ENCODE measurements at regions not wholly inside any gene's neighbourhood (a gene's known extent, or its start where the extent isn't known, plus 50 kb on each side); places are given as distances from the start of the nearest gene placed in this dataset.
"Not testable (repeated sequence)": the region's sequence is repeated elsewhere in the genome, so short reads cannot be mapped to it uniquely, and the experiment has no call there.

DNA sequence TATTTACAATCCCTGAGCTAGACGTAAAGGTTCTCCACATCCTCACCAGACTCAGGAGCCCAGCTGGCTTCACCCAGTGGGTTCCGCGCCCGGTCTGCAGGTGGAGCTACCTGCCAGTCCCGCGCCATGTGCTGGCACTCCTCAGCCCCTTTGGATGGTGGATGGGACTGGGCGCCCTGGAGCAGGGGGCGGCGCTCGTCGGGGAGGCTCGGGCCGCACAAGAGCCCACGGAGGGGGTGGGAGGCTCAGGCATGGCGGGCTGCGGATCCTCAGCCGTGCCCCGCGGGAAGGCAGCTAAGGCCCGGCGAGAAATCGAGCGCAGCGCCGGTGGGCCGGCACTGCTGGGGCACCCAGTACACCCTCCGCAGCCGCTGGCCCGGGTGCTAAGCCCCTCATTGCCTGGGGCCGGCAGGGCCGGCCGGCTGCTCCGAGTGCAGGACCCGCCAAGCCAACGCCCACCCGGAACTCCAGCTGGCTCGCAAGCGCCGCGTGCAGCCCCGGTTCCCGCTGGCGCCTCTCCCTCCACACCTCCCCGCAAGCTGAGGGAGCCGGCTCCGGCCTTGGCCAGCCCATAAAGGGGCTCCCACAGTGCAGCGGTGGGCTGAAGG, 448.3 kb downstream of the COL11A1 start:
- H3K27ac Mint-ChIP-seq; CTCF ChIA-PET; H3K27ac ChIP-seq (ENCODE audit: low read depth, low read length); H3K9me3 Mint-ChIP-seq; H3K4me3 Mint-ChIP-seq; H3K36me3 ChIP-seq (ENCODE audit: insufficient read depth, low read length); POLR2A ChIA-PET; H3K9me3 ChIP-seq (ENCODE audit: low read length); H3K27me3 ChIP-seq (ENCODE audit: insufficient read depth, low read length, poor library complexity, severe bottlenecking); H3K4me3 ChIP-seq (ENCODE audit: low read length); H3K27me3 Mint-ChIP-seq; H3K4me1 Mint-ChIP-seq; H3K36me3 Mint-ChIP-seq; H3K4me1 ChIP-seq (ENCODE audit: insufficient read depth, low read length): not testable (repeated sequence)
- peak in 1 of 5 donors; percentile 38 for DNase-seq

GRCh38 chr1:102655034-102655433, 453.3 kb downstream of the COL11A1 start:
- Histone ChIP-seq H3K4me1 (ENCODE audit: insufficient read depth, low read length) (no peaks in the 10 kb centered on the region), H3K36me3 (ENCODE audit: insufficient read depth, low read length) (no peaks in the 10 kb centered on the region), H3K27ac (ENCODE audit: low read depth, low read length) (no peak overlapping the region), H3K4me3 (ENCODE audit: low read length) (no peak overlapping the region), H3K9me3 (ENCODE audit: low read length) (no peaks in the 10 kb centered on the region), H3K27me3 (ENCODE audit: insufficient read depth, low read length, poor library complexity, severe bottlenecking) (no peaks in the 10 kb centered on the region)
- Mint-ChIP-seq H3K36me3 (peaks cover 0 to 1% (median 0%) of the 10 kb centered on the region in 3 donors), H3K27me3 (no peaks in the 10 kb centered on the region), H3K4me1 (no peaks in the 10 kb centered on the region), H3K9me3 (peaks cover 0 to 7% (median 4%) of the 10 kb centered on the region in 5 donors), H3K4me3 (no peak overlapping the region), H3K27ac (no peak overlapping the region)
- POLR2A ChIA-PET: no interaction called here
- CTCF ChIA-PET: no interaction called here
- no peak for DNase-seq

DNA sequence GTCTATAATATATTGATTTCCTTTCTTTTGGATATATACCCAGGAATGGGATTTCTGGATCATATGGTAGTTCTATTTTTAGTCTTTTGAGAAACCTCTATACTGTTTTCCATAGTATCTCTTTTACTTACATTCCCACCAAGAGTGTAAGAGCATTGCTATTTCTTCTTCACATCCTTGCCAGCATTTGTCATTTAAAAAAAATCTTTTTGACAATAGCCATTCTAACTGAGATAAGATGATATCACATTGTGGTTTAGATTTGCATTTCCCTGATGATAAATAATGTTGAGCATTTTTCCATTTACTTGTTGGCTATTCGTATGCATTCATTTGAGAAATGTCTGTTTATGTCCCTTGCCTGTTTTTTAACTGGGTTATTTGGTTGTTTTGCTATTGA, 467.4 kb downstream of the COL11A1 start:
- H3K9me3 ChIP-seq (ENCODE audit: low read length): no peaks in the 10 kb centered on the region
- ChIA-PET POLR2A (no interaction called here), CTCF (no interaction called here)
- Mint-ChIP-seq H3K9me3 (peaks cover 0 to 17% (median 3%) of the 10 kb centered on the region in 5 donors), H3K27me3 (peaks cover 0 to 2% of the 10 kb centered on the region in 2 donors), H3K27ac (no peak overlapping the region), H3K4me3 (no peak overlapping the region), H3K36me3 (no peaks in the 10 kb centered on the region), H3K4me1 (no peaks in the 10 kb centered on the region)
- no peak for DNase-seq
- H3K27me3 ChIP-seq (ENCODE audit: insufficient read depth, low read length, poor library complexity, severe bottlenecking): no peaks in the 10 kb centered on the region
- no peaks in the 10 kb centered on the region for H3K4me1 ChIP-seq (ENCODE audit: insufficient read depth, low read length)
- no peak overlapping the region for H3K27ac ChIP-seq (ENCODE audit: low read depth, low read length)
- H3K4me3 ChIP-seq (ENCODE audit: low read length): no peak overlapping the region
- no peaks in the 10 kb centered on the region for H3K36me3 ChIP-seq (ENCODE audit: insufficient read depth, low read length)

GRCh38 chr1:102640312-102640711, 468.0 kb downstream of the COL11A1 start:
- no peaks in the 10 kb centered on the region for H3K36me3 ChIP-seq (ENCODE audit: insufficient read depth, low read length)
- Mint-ChIP-seq H3K27ac (no peak overlapping the region), H3K4me3 (no peak overlapping the region), H3K27me3 (peaks cover 0 to 2% of the 10 kb centered on the region in 2 donors), H3K4me1 (no peaks in the 10 kb centered on the region), H3K36me3 (no peaks in the 10 kb centered on the region), H3K9me3 (peaks cover 0 to 16% (median 3%) of the 10 kb centered on the region in 5 donors)
- POLR2A ChIA-PET: no interaction called here
- DNase-seq: no peak
- H3K9me3 ChIP-seq (ENCODE audit: low read length): no peaks in the 10 kb centered on the region
- no peaks in the 10 kb centered on the region for H3K27me3 ChIP-seq (ENCODE audit: insufficient read depth, low read length, poor library complexity, severe bottlenecking)
- no peaks in the 10 kb centered on the region for H3K4me1 ChIP-seq (ENCODE audit: insufficient read depth, low read length)
- CTCF ChIA-PET: no interaction called here
- no peak overlapping the region for H3K27ac ChIP-seq (ENCODE audit: low read depth, low read length)
- H3K4me3 ChIP-seq (ENCODE audit: low read length): no peak overlapping the region

DNA sequence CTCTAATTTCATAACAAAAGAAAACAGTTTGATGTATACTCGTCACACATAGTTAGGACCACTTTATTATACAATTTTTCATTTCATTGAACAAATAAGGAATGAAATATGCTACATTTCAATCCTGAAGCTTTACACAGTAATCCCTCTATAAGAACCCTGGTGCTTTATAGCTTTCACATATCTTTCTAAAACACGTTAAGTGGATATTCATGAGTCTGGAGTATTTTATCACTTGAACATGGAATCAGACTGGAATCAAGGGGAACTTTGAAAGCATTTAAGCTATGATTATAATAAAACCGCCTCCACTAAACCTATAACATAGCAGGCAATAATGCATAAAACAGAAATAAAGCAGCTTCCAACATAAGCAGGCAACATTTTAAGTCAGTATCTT, 476.6 kb downstream of the COL11A1 start:
- Histone ChIP-seq H3K27ac (ENCODE audit: low read depth, low read length) (no peak overlapping the region), H3K4me1 (ENCODE audit: insufficient read depth, low read length) (no peaks in the 10 kb centered on the region), H3K9me3 (ENCODE audit: low read length) (no peaks in the 10 kb centered on the region), H3K36me3 (ENCODE audit: insufficient read depth, low read length) (no peaks in the 10 kb centered on the region), H3K27me3 (ENCODE audit: insufficient read depth, low read length, poor library complexity, severe bottlenecking) (no peaks in the 10 kb centered on the region), H3K4me3 (ENCODE audit: low read length) (no peak overlapping the region)
- Mint-ChIP-seq H3K27ac (no peak overlapping the region), H3K9me3 (no peaks in the 10 kb centered on the region), H3K4me1 (no peaks in the 10 kb centered on the region), H3K36me3 (no peaks in the 10 kb centered on the region), H3K27me3 (no peaks in the 10 kb centered on the region), H3K4me3 (no peak overlapping the region)
- ChIA-PET POLR2A (no interaction called here), CTCF (no interaction called here)
- no peak for DNase-seq

GRCh38 chr1:102630041-102630440, 478.3 kb downstream of the COL11A1 start:
- Mint-ChIP-seq H3K4me3 (no peak overlapping the region), H3K36me3 (no peaks in the 10 kb centered on the region), H3K4me1 (no peaks in the 10 kb centered on the region), H3K9me3 (peaks cover 0 to 1% (median 0%) of the 10 kb centered on the region in 5 donors), H3K27ac (no peak overlapping the region), H3K27me3 (no peaks in the 10 kb centered on the region)
- no peak for DNase-seq
- H3K4me3 ChIP-seq (ENCODE audit: low read length): no peak overlapping the region
- H3K27me3 ChIP-seq (ENCODE audit: insufficient read depth, low read length, poor library complexity, severe bottlenecking): no peaks in the 10 kb centered on the region
- H3K9me3 ChIP-seq (ENCODE audit: low read length): no peaks in the 10 kb centered on the region
- H3K36me3 ChIP-seq (ENCODE audit: insufficient read depth, low read length): no peaks in the 10 kb centered on the region
- ChIA-PET CTCF (no interaction called here), POLR2A (no interaction called here)
- H3K4me1 ChIP-seq (ENCODE audit: insufficient read depth, low read length): no peaks in the 10 kb centered on the region
- no peak overlapping the region for H3K27ac ChIP-seq (ENCODE audit: low read depth, low read length)

GRCh38 chr1:102628109-102628613, 480.2 kb downstream of the COL11A1 start:
- no peaks in the 10 kb centered on the region for H3K36me3 ChIP-seq (ENCODE audit: insufficient read depth, low read length)
- no peaks in the 10 kb centered on the region for H3K4me1 ChIP-seq (ENCODE audit: insufficient read depth, low read length)
- no peak overlapping the region for H3K27ac ChIP-seq (ENCODE audit: low read depth, low read length)
- Mint-ChIP-seq H3K27me3 (no peaks in the 10 kb centered on the region), H3K4me1 (no peaks in the 10 kb centered on the region), H3K36me3 (no peaks in the 10 kb centered on the region), H3K27ac (no peak overlapping the region), H3K4me3 (no peak overlapping the region), H3K9me3 (peaks cover 0 to 1% (median 0%) of the 10 kb centered on the region in 5 donors)
- no peaks in the 10 kb centered on the region for H3K27me3 ChIP-seq (ENCODE audit: insufficient read depth, low read length, poor library complexity, severe bottlenecking)
- no peak overlapping the region for H3K4me3 ChIP-seq (ENCODE audit: low read length)
- ChIA-PET CTCF (interaction anchor here (1.2 kb wide), 1 partner anchor 10 kb away, joined by 3 read pairs; no protein-coding TSS in a partner anchor), POLR2A (no interaction called here)
- DNase-seq: no peak
- H3K9me3 ChIP-seq (ENCODE audit: low read length): no peaks in the 10 kb centered on the region

DNA sequence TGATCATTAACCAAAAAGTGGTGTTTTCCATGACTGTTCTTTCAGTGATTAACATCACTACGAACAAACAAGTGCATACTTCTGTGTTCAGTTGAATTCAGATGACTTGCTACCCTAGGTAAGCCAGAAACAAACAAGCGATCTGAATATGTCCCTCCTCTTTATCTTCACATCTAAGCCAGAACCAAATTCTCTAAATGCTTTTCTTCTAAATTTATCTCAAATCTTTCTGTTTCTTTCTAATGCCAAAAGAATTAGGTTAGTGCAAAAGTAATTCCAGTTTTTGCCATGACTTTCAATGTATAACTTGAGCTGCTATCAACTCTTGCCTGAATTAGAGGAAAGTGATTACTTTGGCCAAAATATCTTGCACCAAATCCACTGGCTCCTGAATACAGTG, 481.2 kb downstream of the COL11A1 start:
- POLR2A ChIA-PET: no interaction called here
- peaks cover 0 to 2% (median 1%) of the 10 kb centered on the region in 5 donors for H3K9me3 Mint-ChIP-seq

More for the DNA sequence above, 481.2 kb downstream of the COL11A1 start:
- CTCF ChIA-PET: no interaction called here
- no peak for DNase-seq
- no peak overlapping the region for H3K4me3 ChIP-seq (ENCODE audit: low read length)
- H3K36me3 ChIP-seq (ENCODE audit: insufficient read depth, low read length): no peaks in the 10 kb centered on the region
- H3K9me3 ChIP-seq (ENCODE audit: low read length): no peaks in the 10 kb centered on the region
- H3K27me3 Mint-ChIP-seq: no peaks in the 10 kb centered on the region
- H3K4me1 Mint-ChIP-seq: no peaks in the 10 kb centered on the region
- H3K27ac Mint-ChIP-seq: no peak overlapping the region
- no peaks in the 10 kb centered on the region for H3K27me3 ChIP-seq (ENCODE audit: insufficient read depth, low read length, poor library complexity, severe bottlenecking)
- H3K27ac ChIP-seq (ENCODE audit: low read depth, low read length): no peak overlapping the region
- H3K4me1 ChIP-seq (ENCODE audit: insufficient read depth, low read length): no peaks in the 10 kb centered on the region
- H3K36me3 Mint-ChIP-seq: no peaks in the 10 kb centered on the region
- no peak overlapping the region for H3K4me3 Mint-ChIP-seq

Data from CD8-positive, alpha-beta memory T cell (primary cell).